ENCODE measurements at regions not wholly inside any gene's neighbourhood (a gene's known extent, or its start where the extent isn't known, plus 50 kb on each side); places are given as distances from the start of the nearest gene placed in this dataset.

GRCh38 chr5:44652674-44653073 is 156.1 kb upstream of the MRPS30 start:
- TF ChIP-seq FOXJ3 (CRISPR knock-in tag; IDR thresholded peaks at IDR 0.05; ENCODE audit: borderline replicate concordance) (no peak), AFF4 (CRISPR knock-in tag; IDR thresholded peaks at IDR 0.05; ENCODE audit: borderline replicate concordance) (no peak), ATF3 (CRISPR knock-in tag; conservative IDR thresholded peaks at IDR 0.05) (no peak), CTCF (IDR thresholded peaks at IDR 0.05) (no peak), SP1 (CRISPR knock-in tag; conservative IDR thresholded peaks at IDR 0.05) (no peak), EMX1 (CRISPR knock-in tag; IDR thresholded peaks at IDR 0.05) (no peak), FOXP4 (CRISPR knock-in tag; IDR thresholded peaks at IDR 0.05) (no peak), USF2 (CRISPR knock-in tag; IDR thresholded peaks at IDR 0.05) (no peak), E2F5 (CRISPR knock-in tag; IDR thresholded peaks at IDR 0.05) (no peak), ZNF232 (CRISPR knock-in tag; IDR thresholded peaks at IDR 0.05) (no peak), ZNF512 (CRISPR knock-in tag; IDR thresholded peaks at IDR 0.05; ENCODE audit: borderline replicate concordance) (no peak)
